Activated T-helper 1 cell treated with Interleukin-2 at 50 U/mL for 16 hours (primary cell): ENCODE measurements at regions not wholly inside any gene's neighbourhood (a gene's known extent, or its start where the extent isn't known, plus 50 kb on each side); places are given as distances from the start of the nearest gene placed in this dataset.

ENCODE experiments used
- DNase-seq: peaks from one replicate; pipeline ENCODE4 v3.0.0-alpha.2; 2020; ENCODE audit warnings: low read depth

- no peak for DNase-seq
These were observed 58.2 kb upstream of the FAM9C start for GRCh38 chrX:13102636-13103035.

- DNase-seq = no peak
These were observed 57.2 kb upstream of the FAM9C start for GRCh38 chrX:13101441-13102139.

- no peak for DNase-seq
These were observed 54.7 kb upstream of the FAM9C start for GRCh38 chrX:13099121-13099520.

- no peak for DNase-seq
These were observed 52.3 kb upstream of the FAM9C start for GRCh38 chrX:13096728-13097127.

GRCh38 chrX:13094828-13095341 is 50.5 kb upstream of the FAM9C start:
- DNase-seq = no peak

- no peak for DNase-seq
These were observed 50.0 kb upstream of the FAM9C start for GRCh38 chrX:13094374-13094773.
